NCI-H82 (cell line): ENCODE measurements at regions not wholly inside any gene's neighbourhood (a gene's known extent, or its start where the extent isn't known, plus 50 kb on each side); places are given as distances from the start of the nearest gene placed in this dataset.

Experiments
- DNase-seq: peaks from one replicate; lab custom pipeline; 2025; lab: John Stamatoyannopoulos, UW

- no peak for DNase-seq
Measured at GRCh38 chr12:98060411-98060810, 455.0 kb upstream of the TMPO start.

- peak; percentile 58 for DNase-seq
Measured at GRCh38 chr12:98062464-98063245, 452.7 kb upstream of the TMPO start.

- DNase-seq: no peak
Measured at GRCh38 chr12:98064501-98064900, 450.9 kb upstream of the TMPO start.

GRCh38 chr12:98067795-98068194 is 447.6 kb upstream of the TMPO start:
- no peak for DNase-seq

GRCh38 chr12:98073610-98074009 is 441.8 kb upstream of the TMPO start:
- DNase-seq: no peak

GRCh38 chr12:98074286-98074685 is 441.1 kb upstream of the TMPO start:
- DNase-seq: no peak

GRCh38 chr12:98084391-98084790 is 431.0 kb upstream of the TMPO start:
- no peak for DNase-seq

- DNase-seq: no peak
Measured at GRCh38 chr12:98085046-98085755, 430.2 kb upstream of the TMPO start.

- no peak for DNase-seq
Measured at GRCh38 chr12:98090731-98091130, 424.7 kb upstream of the TMPO start.

GRCh38 chr12:98096436-98096835 is 419.0 kb upstream of the TMPO start:
- DNase-seq: no peak

- DNase-seq: peak; percentile 29
Measured at GRCh38 chr12:98106031-98106683, 409.2 kb upstream of the TMPO start.

- peak; percentile 81 for DNase-seq
Measured at GRCh38 chr12:98109266-98109665, 406.1 kb upstream of the TMPO start.

- peak; percentile 72 for DNase-seq
Measured at GRCh38 chr12:98110536-98110935, 404.9 kb upstream of the TMPO start.

- DNase-seq: peak; percentile 35
Measured at GRCh38 chr12:98113548-98113947, 401.8 kb upstream of the TMPO start.

GRCh38 chr12:98121963-98122362 is 393.4 kb upstream of the TMPO start:
- no peak for DNase-seq

GRCh38 chr12:98123021-98123461 is 392.3 kb upstream of the TMPO start:
- no peak for DNase-seq

GRCh38 chr12:98126637-98127335 is 388.6 kb upstream of the TMPO start:
- no peak for DNase-seq

- no peak for DNase-seq
Measured at GRCh38 chr12:98127336-98127679, 388.1 kb upstream of the TMPO start.

GRCh38 chr12:98127854-98128253 is 387.5 kb upstream of the TMPO start:
- no peak for DNase-seq

- no peak for DNase-seq
Measured at GRCh38 chr12:98136544-98136943, 378.8 kb upstream of the TMPO start.

- DNase-seq: peak; percentile 40
Measured at GRCh38 chr12:98137278-98137677, 378.1 kb upstream of the TMPO start.

GRCh38 chr12:98144953-98145352 is 370.4 kb upstream of the TMPO start:
- no peak for DNase-seq
